GM18873 (cell line): ENCODE measurements at regions not wholly inside any gene's neighbourhood (a gene's known extent, or its start where the extent isn't known, plus 50 kb on each side); places are given as distances from the start of the nearest gene placed in this dataset.
A peak's percentile ranks its signal among the peaks of the same experiment; 100 is the strongest.
"Not testable (repeated sequence)": the region's sequence is repeated elsewhere in the genome, so short reads cannot be mapped to it uniquely, and the experiment has no call there.

Experiments
- ATAC-seq: cut with Tn5 transposase; IDR thresholded peaks from one replicate; pipeline ENCODE4 v1.9.1; 2021; ENCODE audit warnings: mild to moderate bottlenecking, moderate library complexity, moderate number of reproducible peaks; ENCODE audit not compliant: unreplicated experiment, low FRiP score

DNA sequence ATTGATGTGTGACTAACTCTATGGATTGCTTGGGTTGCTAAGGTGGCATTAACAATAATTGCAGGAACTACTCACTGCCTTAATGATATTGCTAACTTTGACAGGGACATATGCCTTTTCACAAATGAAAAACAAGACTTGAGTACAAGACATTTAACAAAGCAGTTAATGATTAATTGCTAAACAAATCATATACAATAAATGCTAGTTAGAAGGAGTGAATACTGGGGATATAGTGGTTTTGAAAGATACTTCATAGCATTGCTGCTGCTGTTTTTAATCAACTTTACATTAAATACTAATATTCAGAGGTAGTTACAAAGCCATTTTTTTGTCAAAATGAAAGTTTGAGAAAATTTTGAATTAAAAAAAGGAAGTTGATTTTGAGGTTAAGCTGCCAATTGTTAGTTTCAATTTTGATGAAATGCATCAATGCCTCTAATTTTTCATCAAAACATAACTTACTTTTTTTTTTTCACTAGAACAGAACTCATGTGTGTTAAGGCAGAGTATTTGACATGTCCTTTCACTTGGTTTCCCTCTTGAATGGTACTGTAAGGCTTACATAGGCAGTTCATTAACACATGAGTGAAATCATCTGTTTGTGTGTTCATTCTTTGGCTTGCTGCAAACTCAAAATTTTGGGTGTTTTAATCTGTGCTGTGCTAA lies 106.2 kb upstream of the SEMA3D start:
- peak; percentile 45 for ATAC-seq

DNA sequence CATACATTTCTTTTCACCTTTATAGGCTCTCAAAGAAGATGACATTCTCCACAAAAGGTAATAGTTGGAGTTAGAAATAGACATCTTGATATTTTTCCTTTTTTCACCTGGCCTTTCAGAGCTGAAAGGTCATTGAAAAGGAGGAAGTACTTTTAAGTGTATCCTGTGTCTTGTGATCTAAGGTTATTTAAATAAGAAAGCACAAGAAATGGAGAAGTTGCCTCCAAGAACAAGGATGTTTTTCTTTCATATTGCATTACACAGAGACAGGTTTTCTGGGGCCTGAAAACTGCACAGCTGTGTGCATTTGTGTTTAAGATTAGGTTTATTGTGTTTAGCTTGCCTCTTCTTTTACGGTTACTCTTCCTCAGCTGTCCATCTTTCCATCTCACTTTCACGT lies 103.4 kb upstream of the SEMA3D start:
- ATAC-seq, result no peak

- no peak for ATAC-seq
These were observed 102.4 kb upstream of the SEMA3D start for GRCh38 chr7:85289279-85289678.

- ATAC-seq, result no peak
These were observed 100.4 kb upstream of the SEMA3D start for GRCh38 chr7:85287106-85287825.

- ATAC-seq, result no peak
These were observed 99.6 kb upstream of the SEMA3D start for GRCh38 chr7:85286446-85286845.

DNA sequence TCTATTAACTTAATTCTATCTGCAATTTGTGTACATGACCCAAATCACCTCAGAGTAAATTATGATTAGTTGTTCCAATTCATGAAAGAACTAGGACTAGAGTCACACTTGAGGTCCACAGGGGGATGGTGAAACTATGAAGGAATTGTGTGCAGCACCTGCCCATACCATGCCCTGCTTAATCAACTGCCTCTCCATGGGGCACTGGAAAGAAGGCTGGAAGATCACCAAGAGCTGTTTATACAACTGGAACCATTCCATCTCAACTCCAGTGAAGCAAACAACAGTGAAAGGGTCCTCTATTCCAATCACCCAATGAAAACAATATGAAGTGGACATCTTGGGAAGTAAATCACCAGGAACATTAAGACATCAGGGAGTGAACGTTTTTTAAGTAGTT lies 98.7 kb upstream of the SEMA3D start:
- no peak for ATAC-seq

DNA sequence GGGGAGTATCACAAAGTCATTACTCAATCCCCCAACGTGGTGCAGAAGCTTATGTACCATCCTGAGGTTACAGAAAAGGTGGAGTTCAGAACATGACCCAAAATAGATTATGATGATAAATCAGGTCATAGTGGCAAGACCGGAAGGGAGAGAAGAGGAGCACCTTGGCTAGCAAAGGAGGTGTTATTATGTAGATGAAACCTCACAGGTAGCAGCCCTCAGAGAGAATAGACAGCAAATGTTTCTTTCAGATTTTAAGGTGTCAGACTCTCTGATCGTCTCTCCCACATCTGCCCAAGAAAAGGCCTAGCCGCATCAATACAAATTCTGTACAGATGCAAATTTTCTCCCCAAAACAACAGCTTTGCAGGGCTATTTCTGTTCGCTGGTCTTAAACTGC lies 88.3 kb upstream of the SEMA3D start:
- ATAC-seq, result no peak

GRCh38 chr7:85274454-85274853 lies 87.6 kb upstream of the SEMA3D start:
- ATAC-seq, result no peak

- ATAC-seq, result no peak
These were observed 76.0 kb upstream of the SEMA3D start for GRCh38 chr7:85262891-85263290.

- no peak for ATAC-seq
These were observed 74.5 kb upstream of the SEMA3D start for GRCh38 chr7:85261336-85261735.

GRCh38 chr7:85249787-85250186 lies 62.9 kb upstream of the SEMA3D start:
- not testable (repeated sequence) for ATAC-seq

DNA sequence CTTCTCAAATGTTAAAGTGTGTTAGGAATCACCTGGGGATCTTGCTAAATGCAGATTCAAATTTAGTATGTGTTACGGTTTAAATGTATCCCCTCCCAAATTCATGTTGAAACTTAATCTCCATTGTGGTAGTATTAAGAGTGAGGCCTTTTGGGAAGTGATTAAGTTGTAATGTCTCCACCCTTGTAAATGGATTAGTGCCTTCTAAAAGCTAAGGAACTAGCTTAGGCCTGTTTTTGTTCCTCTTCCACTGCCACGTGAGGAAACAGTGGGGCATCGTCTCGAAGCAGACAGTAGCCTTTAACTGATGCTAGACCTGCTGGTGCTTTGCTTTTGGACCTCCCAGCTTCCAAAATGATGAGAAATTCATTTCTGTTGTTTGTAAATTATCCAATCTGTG lies 52.3 kb upstream of the SEMA3D start:
- no peak for ATAC-seq

DNA sequence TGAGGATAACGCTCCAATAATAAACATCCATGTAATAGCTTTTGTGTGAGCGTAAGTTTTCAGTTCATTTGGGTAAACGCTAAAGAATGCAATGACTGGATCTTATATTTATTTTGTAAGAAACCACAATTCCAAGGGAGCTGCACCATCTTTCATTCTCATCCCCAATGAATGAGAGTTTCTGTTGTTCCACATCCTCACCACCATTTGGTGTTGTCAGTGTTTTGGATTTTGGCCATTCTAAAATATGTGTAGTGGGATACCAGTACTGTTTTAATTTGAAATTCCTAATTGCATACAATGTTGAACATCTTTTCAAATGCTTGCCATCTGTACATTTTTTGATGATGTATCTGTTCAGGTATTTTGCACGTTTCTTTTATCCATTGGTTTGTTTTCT lies 50.9 kb upstream of the SEMA3D start:
- no peak for ATAC-seq
